Choroid plexus epithelial cell (primary cell): ENCODE measurements at regions not wholly inside any gene's neighbourhood (a gene's known extent, or its start where the extent isn't known, plus 50 kb on each side); places are given as distances from the start of the nearest gene placed in this dataset.

ENCODE experiments used
- DNase-seq: peaks from one replicate; pipeline ENCODE4 v3.0.0-alpha.2; 2010; ENCODE audit warnings: low read depth
- H3K4me3 ChIP-seq: 2 replicates; pipeline ENCODE4 v1.5.1; 2011; ENCODE audit warnings: low read depth, mild to moderate bottlenecking, control low read depth, low read length, moderate library complexity
- TF ChIP-seq, protein P1 (sequence below): conservative IDR thresholded peaks from 2 replicates; pipeline ENCODE4 v1.5.1; 2011; ENCODE audit warnings: low read depth, mild to moderate bottlenecking, control low read depth, inconsistent platforms, low read length, moderate library complexity

DNA sequence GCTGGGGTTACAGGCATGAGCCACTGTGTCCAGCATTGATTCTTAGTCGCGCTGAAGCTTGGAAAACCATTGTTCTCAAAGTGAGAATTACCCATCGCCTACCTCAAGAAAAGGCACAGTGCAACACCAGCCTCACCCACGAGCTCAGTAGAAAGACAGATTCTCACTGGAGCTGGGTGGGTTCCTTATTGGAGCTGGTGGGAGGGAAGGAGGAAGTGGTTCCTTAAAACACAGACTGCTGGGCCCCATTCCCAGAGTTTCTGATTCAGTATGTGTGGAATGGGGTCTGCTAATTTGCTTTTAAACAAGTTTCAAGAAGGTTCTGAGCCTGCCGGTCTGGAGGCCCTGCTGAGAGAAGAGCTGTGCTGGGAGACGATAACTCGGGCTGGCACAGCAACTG, 264.7 kb downstream of the ENGASE start:
- TF ChIP-seq, protein P1, sequence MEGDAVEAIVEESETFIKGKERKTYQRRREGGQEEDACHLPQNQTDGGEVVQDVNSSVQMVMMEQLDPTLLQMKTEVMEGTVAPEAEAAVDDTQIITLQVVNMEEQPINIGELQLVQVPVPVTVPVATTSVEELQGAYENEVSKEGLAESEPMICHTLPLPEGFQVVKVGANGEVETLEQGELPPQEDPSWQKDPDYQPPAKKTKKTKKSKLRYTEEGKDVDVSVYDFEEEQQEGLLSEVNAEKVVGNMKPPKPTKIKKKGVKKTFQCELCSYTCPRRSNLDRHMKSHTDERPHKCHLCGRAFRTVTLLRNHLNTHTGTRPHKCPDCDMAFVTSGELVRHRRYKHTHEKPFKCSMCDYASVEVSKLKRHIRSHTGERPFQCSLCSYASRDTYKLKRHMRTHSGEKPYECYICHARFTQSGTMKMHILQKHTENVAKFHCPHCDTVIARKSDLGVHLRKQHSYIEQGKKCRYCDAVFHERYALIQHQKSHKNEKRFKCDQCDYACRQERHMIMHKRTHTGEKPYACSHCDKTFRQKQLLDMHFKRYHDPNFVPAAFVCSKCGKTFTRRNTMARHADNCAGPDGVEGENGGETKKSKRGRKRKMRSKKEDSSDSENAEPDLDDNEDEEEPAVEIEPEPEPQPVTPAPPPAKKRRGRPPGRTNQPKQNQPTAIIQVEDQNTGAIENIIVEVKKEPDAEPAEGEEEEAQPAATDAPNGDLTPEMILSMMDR = no peak
- no peak for DNase-seq
- H3K4me3 ChIP-seq = no peak overlapping the region

DNA sequence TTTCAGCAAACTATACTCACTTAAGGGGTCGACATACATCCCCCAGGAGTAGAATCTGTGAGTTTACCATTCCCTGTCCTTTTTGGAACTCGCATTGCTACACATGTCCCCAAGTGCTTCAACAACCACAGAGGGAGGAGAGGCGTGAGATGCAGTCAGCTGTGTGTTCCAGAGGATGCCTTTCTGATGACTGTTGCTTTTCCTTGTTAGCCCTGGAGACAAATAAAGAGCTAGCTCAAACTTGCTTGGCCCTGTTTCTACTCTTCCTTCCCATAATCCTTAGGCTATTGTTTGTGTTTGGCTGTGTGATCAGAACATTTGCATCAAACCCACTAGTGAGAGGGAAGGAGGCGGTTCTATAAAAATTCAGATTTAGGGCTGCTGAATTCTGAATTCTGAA, 264.0 kb downstream of the ENGASE start:
- DNase-seq = peak; percentile 2
- H3K4me3 ChIP-seq = no peak overlapping the region
- TF ChIP-seq, protein P1 = no peak

DNA sequence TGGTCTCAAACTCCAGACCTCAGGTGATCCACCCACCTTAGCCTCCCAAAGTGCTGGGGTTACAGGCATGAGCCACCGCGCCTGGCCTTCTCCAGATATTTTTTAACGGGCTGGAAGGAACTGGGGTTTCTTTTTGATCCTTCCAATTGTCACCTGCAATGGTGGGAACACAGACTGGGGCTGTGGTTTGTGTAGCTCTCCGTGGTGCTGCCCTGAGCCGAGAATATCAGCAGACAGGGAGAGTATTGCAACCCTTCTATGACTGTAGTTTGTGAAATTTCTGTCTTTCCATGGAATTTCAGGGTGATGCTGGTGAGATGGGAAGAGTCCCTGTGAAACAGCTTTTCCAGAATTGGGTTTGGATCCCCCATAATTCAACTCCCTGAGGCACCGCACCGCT, 263.5 kb downstream of the ENGASE start:
- TF ChIP-seq, protein P1 = no peak
- H3K4me3 ChIP-seq = no peak overlapping the region
- DNase-seq = no peak

DNA sequence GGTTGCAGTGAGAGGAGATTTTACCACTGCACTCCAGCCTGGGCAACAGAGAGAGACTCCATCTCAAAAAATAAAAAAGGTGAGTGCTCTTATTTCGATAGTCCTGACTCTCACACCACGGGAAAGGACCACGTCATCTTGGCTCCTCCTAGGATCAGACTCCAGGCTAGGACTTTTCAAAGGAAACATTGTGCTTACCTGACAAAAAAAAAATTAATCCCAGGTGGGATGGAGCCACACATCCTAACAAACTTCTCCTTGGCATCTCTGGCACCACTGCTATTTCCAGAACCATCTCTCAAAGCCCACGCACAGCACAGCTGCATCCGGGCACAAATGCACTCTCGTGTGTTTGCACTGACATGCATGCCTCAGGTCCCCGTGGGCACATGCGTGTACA, 262.4 kb downstream of the ENGASE start:
- TF ChIP-seq, protein P1 = no peak
- H3K4me3 ChIP-seq = no peak overlapping the region
- DNase-seq = no peak

DNA sequence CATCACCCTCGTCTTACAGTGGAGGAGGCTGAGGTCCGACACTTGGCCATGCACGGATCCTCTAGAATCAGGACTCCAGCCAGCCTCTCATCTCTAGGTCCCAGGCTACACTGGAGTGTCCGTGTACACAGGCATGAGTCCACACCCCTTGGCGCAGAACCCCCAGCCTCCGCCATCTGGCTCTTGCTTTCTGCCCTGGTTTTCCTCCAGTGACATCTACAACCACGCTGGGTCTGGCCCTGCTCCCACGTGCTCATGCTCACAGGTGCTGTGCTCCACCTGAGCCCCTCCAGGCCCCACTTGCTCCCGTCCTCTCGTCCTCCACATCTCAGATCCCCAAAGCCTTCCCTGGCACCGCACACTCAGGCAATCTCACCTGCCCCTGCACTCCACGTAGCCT, 260.8 kb downstream of the ENGASE start:
- DNase-seq = no peak
- no peak overlapping the region for H3K4me3 ChIP-seq
- TF ChIP-seq, protein P1 = no peak

DNA sequence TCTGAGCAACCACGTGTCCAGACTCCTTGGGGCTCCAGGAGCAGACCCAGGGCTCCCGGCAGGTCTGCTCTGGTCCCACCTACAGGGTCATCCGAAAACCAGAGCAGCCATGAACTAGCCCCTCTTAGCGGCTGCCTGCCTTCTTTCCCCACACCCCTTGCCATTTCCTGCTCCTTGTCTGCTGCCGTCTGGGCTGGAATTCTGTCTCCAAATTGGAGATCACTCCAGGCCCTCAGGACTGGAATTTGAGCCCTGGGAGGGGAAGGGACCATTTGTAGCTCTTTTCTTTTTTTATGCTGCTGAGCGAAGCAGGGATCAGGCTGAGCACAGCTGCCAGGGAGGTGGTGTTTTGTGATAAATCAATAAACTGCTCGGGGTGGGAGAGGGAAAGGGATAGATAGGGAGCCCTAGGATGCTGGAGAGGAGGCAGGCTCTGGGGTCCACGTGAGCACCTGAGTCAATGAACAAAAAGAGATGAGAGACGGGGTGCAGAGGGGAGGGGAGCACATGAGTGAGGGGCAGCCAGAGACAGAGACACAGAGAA, 257.5 kb downstream of the ENGASE start:
- TF ChIP-seq, protein P1 = no peak
- H3K4me3 ChIP-seq = no peak overlapping the region
- DNase-seq = no peak

DNA sequence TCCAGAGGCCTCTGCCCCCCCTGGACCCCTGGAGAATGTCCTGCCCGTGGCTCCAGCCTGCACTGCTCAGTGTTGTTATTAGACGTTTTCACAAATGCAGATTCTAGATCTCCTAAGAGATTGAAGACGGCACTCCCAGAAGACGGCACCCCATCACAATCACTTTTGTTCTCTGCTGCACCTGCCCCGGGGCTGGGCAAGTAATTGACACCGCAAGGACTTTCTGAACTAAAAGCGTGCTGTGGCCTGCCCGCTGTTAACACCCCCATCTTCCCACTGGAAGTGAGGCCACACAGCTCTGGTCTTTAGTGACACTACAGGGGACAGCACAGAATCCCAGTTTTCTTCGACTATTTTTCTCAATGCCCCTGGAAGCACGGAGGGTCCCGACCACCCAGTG, 256.9 kb downstream of the ENGASE start:
- no peak overlapping the region for H3K4me3 ChIP-seq
- DNase-seq = no peak
- TF ChIP-seq, protein P1 = no peak
